K562 (cell line): ENCODE measurements at regions not wholly inside any gene's neighbourhood (a gene's known extent, or its start where the extent isn't known, plus 50 kb on each side); places are given as distances from the start of the nearest gene placed in this dataset.

ENCODE experiments used
- CBX5 ChIP-seq: IDR thresholded peaks from 2 replicates; pipeline ENCODE4 v1.6.1; 2014; ENCODE audit warnings: low read depth, borderline replicate concordance
- POLR2AphosphoS5 ChIP-seq: IDR thresholded peaks from 2 replicates; pipeline ENCODE4 v1.6.1; 2011; ENCODE audit warnings: mild to moderate bottlenecking, low read depth, low read length, moderate library complexity; ENCODE audit not compliant: control insufficient read depth, insufficient read depth
- REST ChIP-seq, 2 experiments: fragments of 450-650 bp; formaldehyde crosslinking in 1 of 2; IDR thresholded peaks; 2 replicates each; pipeline versions ENCODE4 v1.4.0 to v1.6.1; 2014 to 2020; ENCODE audit warnings: mild to moderate bottlenecking in 2 of 2, borderline replicate concordance in 1 of 2, low read depth in 1 of 2
- STAT6 ChIP-seq: sonication (generic); formaldehyde crosslinking; IDR thresholded peaks from 2 replicates; pipeline ENCODE4 v1.8.1; 2023; ENCODE audit warnings: mild to moderate bottlenecking, missing genetic modification reagents
- ZKSCAN1 ChIP-seq: fragments of 150-350 bp; IDR thresholded peaks from 2 replicates; pipeline ENCODE4 v1.6.1; 2016; ENCODE audit warnings: low read depth, low read length
- ZNF512 ChIP-seq: IDR thresholded peaks from 2 replicates; pipeline ENCODE4 v1.6.1; 2016; ENCODE audit warnings: missing genetic modification characterization, missing compliant biosample characterization

- no peak for TF ChIP-seq STAT6
- TF ChIP-seq ZNF512 = no peak
- no peak for TF ChIP-seq POLR2AphosphoS5
- no peak for TF ChIP-seq ZKSCAN1
- no peak for TF ChIP-seq CBX5
- no peak for TF ChIP-seq REST (IDR thresholded peaks at IDR 0.05; ENCODE audit: borderline replicate concordance)
- no peak for TF ChIP-seq REST (CRISPR knock-in tag; IDR thresholded peaks at IDR 0.05; ENCODE audit: low read depth)
These were observed 348.5 kb downstream of the ANKRD30A start for GRCh38 chr10:37473906-37474305.
